HepG2 (cell line): ENCODE measurements at regions not wholly inside any gene's neighbourhood (a gene's known extent, or its start where the extent isn't known, plus 50 kb on each side); places are given as distances from the start of the nearest gene placed in this dataset.

Experiments used
- ATAC-seq: fragments of 200-7000 bp; cut with Tn5 transposase; 3 replicates; pipeline ENCODE4 v1.9.1; 2020; ENCODE audit warnings: mild to moderate bottlenecking, moderate library complexity
- BruUV-seq: library from RNA; stranded (reverse); fragments of 400-500 nt; replicated peaks from 2 replicates; lab custom pipeline; 2021; lab: Mats Ljungman, UMichigan
- CTCF ChIA-PET: fragments of 300-600 bp; formaldehyde crosslinking; extraction: SDS; loops from one replicate; lab custom pipeline; 2021; ENCODE audit warnings: low total read pairs, inconsistent platforms, low intra/inter-chr PET ratio; lab: Yijun Ruan, JAX
- POLR2A ChIA-PET: fragments of 350-600 bp; sonication (Branson Sonifier 250); formaldehyde crosslinking; loops from one replicate; lab custom pipeline; 2020; ENCODE audit warnings: antibody characterized with exemption, inconsistent platforms; lab: Yijun Ruan, JAX
- DNase-seq: peaks from one replicate; pipeline ENCODE4 v3.0.0-alpha.2; 2015; ENCODE audit warnings: low spot score
- FAIRE-seq: peaks from 3 replicates; lab custom pipeline; 2011; peaks lifted over from hg19 to GRCh38; lab: Jason Lieb, UNC
- H2AFZ ChIP-seq: one replicate; pipeline ENCODE4 v1.6.1; 2011; ENCODE audit warnings: low read length, inconsistent platforms
- H3K27ac ChIP-seq: fragments of 300-600 bp; 3 replicates; pipeline ENCODE4 v1.8.0; 2011; ENCODE audit warnings: mixed run types, mild to moderate bottlenecking, mixed read lengths, low read length, inconsistent platforms; ENCODE audit not compliant: insufficient read depth; ENCODE audit errors: extremely low read length
- H3K27me3 ChIP-seq, 2 experiments: fragments of 200-600 bp in 1 of 2; 2 replicates in 1 of 2; 3 replicates in 1 of 2; pipeline versions ENCODE4 v1.6.0 to v1.8.0; 2011; ENCODE audit warnings: low read length in 2 of 2, mild to moderate bottlenecking in 2 of 2, moderate library complexity in 2 of 2, inconsistent platforms in 1 of 2; ENCODE audit not compliant: insufficient read depth in 2 of 2, control insufficient read depth in 1 of 2
- H3K36me3 ChIP-seq, 2 experiments: fragments of 200-600 bp in 1 of 2; replicated peaks in 1 of 2; 2 replicates in 1 of 2; 3 replicates in 1 of 2; pipeline versions ENCODE4 v1.5.1 to v1.8.0; 2011; ENCODE audit warnings: low read length in 2 of 2, inconsistent platforms in 1 of 2; ENCODE audit not compliant: insufficient read depth in 2 of 2, control insufficient read depth in 1 of 2
- H3K4me1 ChIP-seq: 2 replicates; pipeline ENCODE4 v1.5.1; 2012; ENCODE audit warnings: low read length, inconsistent platforms; ENCODE audit not compliant: insufficient read depth
- H3K4me2 ChIP-seq: 2 replicates; pipeline ENCODE4 v1.6.0; 2011; ENCODE audit warnings: low read depth, low read length, inconsistent platforms
- H3K4me3 ChIP-seq, 3 experiments: fragments of 200-600 bp in 1 of 3; sonication (generic), shearing (Covaris generic) in 1 of 3; replicated peaks in 1 of 3; 2 replicates each; pipeline ENCODE4 v1.5.1; 2011 to 2016; ENCODE audit warnings: low read length in 3 of 3, inconsistent platforms in 2 of 3, low read depth in 2 of 3, mild to moderate bottlenecking in 2 of 3, control low read depth in 1 of 3, mixed read lengths in 1 of 3; ENCODE audit not compliant: insufficient read depth in 1 of 3
- H3K79me2 ChIP-seq: one replicate; pipeline ENCODE4 v1.6.1; 2011; ENCODE audit warnings: low read length, inconsistent platforms; ENCODE audit not compliant: insufficient read depth
- H3K9ac ChIP-seq: 2 replicates; pipeline ENCODE4 v1.6.0; 2011; ENCODE audit warnings: mild to moderate bottlenecking, low read depth, low read length, inconsistent platforms; ENCODE audit not compliant: insufficient read depth
- H3K9me3 ChIP-seq: 2 replicates; pipeline ENCODE4 v1.5.1; 2012; ENCODE audit warnings: mild to moderate bottlenecking, low read length
- H4K20me1 ChIP-seq: 2 replicates; pipeline ENCODE4 v1.6.0; 2011; ENCODE audit warnings: inconsistent platforms, mild to moderate bottlenecking, low read length, moderate library complexity; ENCODE audit not compliant: insufficient read depth
- CBX5 ChIP-seq: sonication (generic); formaldehyde crosslinking; IDR thresholded peaks from 2 replicates; pipeline ENCODE4 v1.4.0; 2020; ENCODE audit warnings: missing genetic modification reagents, borderline replicate concordance
- FOXK2 ChIP-seq: fragments of 450-650 bp; IDR thresholded peaks from 2 replicates; pipeline ENCODE4 v1.6.1; 2016
- LCORL ChIP-seq, 2 experiments: fragments of 450-650 bp in 1 of 2; sonication (generic) in 1 of 2; formaldehyde crosslinking in 1 of 2; IDR thresholded peaks; 2 replicates each; pipeline versions ENCODE4 v1.5.0 to v1.6.1; 2017 to 2020; ENCODE audit warnings: antibody characterized with exemption in 1 of 2, missing genetic modification reagents in 1 of 2
- MBD4 ChIP-seq: IDR thresholded peaks from 2 replicates; pipeline ENCODE4 v1.6.1; 2012; ENCODE audit warnings: low read length, inconsistent platforms, borderline replicate concordance
- PRDM10 ChIP-seq: sonication (generic); formaldehyde crosslinking; IDR thresholded peaks from 2 replicates; pipeline ENCODE4 v1.4.0; 2020; ENCODE audit warnings: low read depth, missing genetic modification reagents
- RCOR2 ChIP-seq: IDR thresholded peaks from 2 replicates; pipeline ENCODE4 v1.6.1; 2016; ENCODE audit warnings: missing biosample characterization, missing genetic modification reagents
- SAP130 ChIP-seq: IDR thresholded peaks from 2 replicates; pipeline ENCODE4 v1.6.1; 2016; ENCODE audit warnings: low read depth
- ZNF326 ChIP-seq: sonication (generic); formaldehyde crosslinking; IDR thresholded peaks from 2 replicates; pipeline ENCODE4 v1.4.0; 2020; ENCODE audit warnings: missing genetic modification reagents, borderline replicate concordance
- ZNF446 ChIP-seq: sonication (generic); formaldehyde crosslinking; IDR thresholded peaks from 2 replicates; pipeline ENCODE4 v1.5.0; 2020; ENCODE audit warnings: mild to moderate bottlenecking, missing genetic modification reagents
- ZNF615 ChIP-seq: sonication (generic); formaldehyde crosslinking; IDR thresholded peaks from 2 replicates; pipeline ENCODE4 v1.5.0; 2020; ENCODE audit warnings: mild to moderate bottlenecking, missing genetic modification reagents, borderline replicate concordance
- ZNF678 ChIP-seq: sonication (generic); formaldehyde crosslinking; IDR thresholded peaks from 2 replicates; pipeline ENCODE4 v1.4.0; 2020; ENCODE audit warnings: mild to moderate bottlenecking, missing genetic modification reagents
- ZNF7 ChIP-seq: IDR thresholded peaks from 2 replicates; pipeline ENCODE4 v1.6.1; 2016; ENCODE audit warnings: missing biosample characterization, missing genetic modification reagents
- ZNF792 ChIP-seq: IDR thresholded peaks from 2 replicates; pipeline ENCODE4 v1.6.1; 2016
- WGBS: methylation state at CpG from one replicate; pipeline ENCODE4 v1.1.6; 2017; ENCODE audit warnings: low lambda C conversion rate; 5-methylcytosine and 5-hydroxymethylcytosine counted together
- in situ Hi-C: cut with HindIII; loops from 2 replicates; pipeline ENCODE4 v1.10.0; 2017; ENCODE audit warnings: low pct_unique_long_range_greater_than_20kb; ENCODE audit not compliant: extremely low pct_ligation_motif_present
- intact Hi-C: fragments of 100-400 bp; cut with micrococcal nuclease; formaldehyde crosslinking; loops from one replicate; pipeline ENCODE4 v1.10.0; 2022; ENCODE audit not compliant: unreplicated experiment
- TF ChIP-seq, protein P1 (sequence below): sonication (generic); formaldehyde crosslinking; IDR thresholded peaks from 2 replicates; pipeline ENCODE4 v1.4.0; 2020; ENCODE audit warnings: low read depth, mild to moderate bottlenecking, missing genetic modification reagents

GRCh38 chr20:19120011-19120410 lies 92.4 kb upstream of the SLC24A3 start:
- TF ChIP-seq, protein P1, sequence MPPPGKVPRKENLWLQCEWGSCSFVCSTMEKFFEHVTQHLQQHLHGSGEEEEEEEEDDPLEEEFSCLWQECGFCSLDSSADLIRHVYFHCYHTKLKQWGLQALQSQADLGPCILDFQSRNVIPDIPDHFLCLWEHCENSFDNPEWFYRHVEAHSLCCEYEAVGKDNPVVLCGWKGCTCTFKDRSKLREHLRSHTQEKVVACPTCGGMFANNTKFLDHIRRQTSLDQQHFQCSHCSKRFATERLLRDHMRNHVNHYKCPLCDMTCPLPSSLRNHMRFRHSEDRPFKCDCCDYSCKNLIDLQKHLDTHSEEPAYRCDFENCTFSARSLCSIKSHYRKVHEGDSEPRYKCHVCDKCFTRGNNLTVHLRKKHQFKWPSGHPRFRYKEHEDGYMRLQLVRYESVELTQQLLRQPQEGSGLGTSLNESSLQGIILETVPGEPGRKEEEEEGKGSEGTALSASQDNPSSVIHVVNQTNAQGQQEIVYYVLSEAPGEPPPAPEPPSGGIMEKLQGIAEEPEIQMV (CRISPR knock-in tag) = no peak
- TF ChIP-seq RCOR2 (CRISPR knock-in tag) (no peak), SAP130 (CRISPR knock-in tag) (no peak), ZNF615 (no peak), ZNF326 (no peak), ZNF678 (CRISPR knock-in tag) (no peak), FOXK2 (no peak)
- no peak overlapping the region for H2AFZ ChIP-seq
- no peak overlapping the region for H3K27ac ChIP-seq
- H3K27me3 ChIP-seq = no peaks in the 10 kb centered on the region
- BruUV-seq = no TSS peak
- POLR2A ChIA-PET = no interaction called here
- in situ Hi-C loops = no loop called here
- no peak overlapping the region for H3K4me3 ChIP-seq
- no peaks in the 10 kb centered on the region for H3K79me2 ChIP-seq
- ATAC-seq = no peak
- CTCF ChIA-PET = no interaction called here
- H4K20me1 ChIP-seq = no peaks in the 10 kb centered on the region
- no peaks in the 10 kb centered on the region for H3K9me3 ChIP-seq
- H3K9ac ChIP-seq = no peak overlapping the region
- FAIRE-seq = no peak
- no peak overlapping the region for H3K4me2 ChIP-seq
- intact Hi-C loops = no loop called here
- no peaks in the 10 kb centered on the region for H3K36me3 ChIP-seq
- WGBS = 51% methylated on average over 9 of the region's 9 CpGs
- no peak for DNase-seq
- H3K4me1 ChIP-seq = no peaks in the 10 kb centered on the region

GRCh38 chr20:19120569-19120968 lies 91.9 kb upstream of the SLC24A3 start:
- Histone ChIP-seq H3K4me1 (no peaks in the 10 kb centered on the region), H3K27ac (no peak overlapping the region), H2AFZ (no peak overlapping the region), H3K9me3 (no peaks in the 10 kb centered on the region), H3K27me3 (no peaks in the 10 kb centered on the region), H3K36me3 (no peaks in the 10 kb centered on the region), H3K4me3 (no peak overlapping the region), H4K20me1 (no peaks in the 10 kb centered on the region), H3K79me2 (no peaks in the 10 kb centered on the region), H3K4me2 (no peak overlapping the region)
- POLR2A ChIA-PET = no interaction called here
- in situ Hi-C loops = no loop called here
- intact Hi-C loops = no loop called here
- no TSS peak for BruUV-seq
- CTCF ChIA-PET = no interaction called here
- WGBS = 26% methylated on average over 4 of the region's 4 CpGs
- no peak for DNase-seq
- TF ChIP-seq ZNF446 (CRISPR knock-in tag) (no peak), LCORL (IDR thresholded peaks at IDR 0.05) (no peak), LCORL (CRISPR knock-in tag; IDR thresholded peaks at IDR 0.05) (no peak), PRDM10 (no peak), ZNF792 (CRISPR knock-in tag) (no peak), MBD4 (no peak), ZNF7 (CRISPR knock-in tag) (no peak), CBX5 (CRISPR knock-in tag) (no peak)
- TF ChIP-seq, all 625 proteins: peak for 0
- FAIRE-seq (no peak), ATAC-seq (no peak)
- H3K9ac ChIP-seq = no peak overlapping the region
